Lung (tissue), 11 donors: ENCODE measurements at regions not wholly inside any gene's neighbourhood (a gene's known extent, or its start where the extent isn't known, plus 50 kb on each side); places are given as distances from the start of the nearest gene placed in this dataset.
A peak's percentile ranks its signal among the peaks of the same experiment; 100 is the strongest.

Experiments used
- ATAC-seq: fragments of 200-7000 bp; cut with Tn5 transposase; one replicate; pipeline ENCODE4 v1.9.1; 2020; ENCODE audit warnings: moderate number of reproducible peaks; ENCODE audit not compliant: insufficient read depth, low FRiP score
- DNase-seq, 3 donors: peaks; one replicate each; pipeline ENCODE4 v3.0.0-alpha.2; 2013 to 2017
- H3K27ac ChIP-seq, 2 donors: one replicate each; pipeline ENCODE4 v1.5.1; 2013; ENCODE audit warnings: mild to moderate bottlenecking in 2 of 2, moderate library complexity in 2 of 2, control low read depth in 1 of 2, inconsistent platforms in 1 of 2, low read depth in 1 of 2, low read length in 1 of 2
- H3K27me3 ChIP-seq, 3 donors: one replicate each; pipeline ENCODE4 v1.5.1; 2013; ENCODE audit warnings: low read length in 2 of 3; ENCODE audit not compliant: control insufficient read depth in 3 of 3, insufficient read depth in 3 of 3
- H3K36me3 ChIP-seq, 4 donors: one replicate each; pipeline ENCODE4 v1.5.1; 2013; ENCODE audit warnings: low read length in 4 of 4, mild to moderate bottlenecking in 1 of 4, moderate library complexity in 1 of 4; ENCODE audit not compliant: control insufficient read depth in 4 of 4, insufficient read depth in 4 of 4
- H3K4me1 ChIP-seq, 5 donors: one replicate each; pipeline ENCODE4 v1.5.1; 2013; ENCODE audit warnings: low read length in 5 of 5, mild to moderate bottlenecking in 2 of 5, moderate library complexity in 1 of 5; ENCODE audit not compliant: control insufficient read depth in 5 of 5, insufficient read depth in 5 of 5
- H3K4me3 ChIP-seq: one replicate; pipeline ENCODE4 v1.5.1; 2013; ENCODE audit warnings: mild to moderate bottlenecking, control low read depth, moderate library complexity
- H3K9ac ChIP-seq, 2 donors: one replicate each; pipeline ENCODE4 v1.5.1; 2013; ENCODE audit warnings: low read length in 2 of 2, control low read depth in 1 of 2; ENCODE audit not compliant: insufficient read depth in 1 of 2
- H3K9me3 ChIP-seq, 4 donors: one replicate each; pipeline ENCODE4 v1.5.1; 2013; ENCODE audit warnings: low read length in 3 of 4, mild to moderate bottlenecking in 1 of 4, moderate library complexity in 1 of 4; ENCODE audit not compliant: control insufficient read depth in 4 of 4, insufficient read depth in 3 of 4
- WGBS, 2 donors: extraction: QIAGEN DNeasy Blood & Tissue Kit; methylation state at CpG; one replicate each; pipeline ENCODE4 v1.1.7; 2013; 5-methylcytosine and 5-hydroxymethylcytosine counted together
- TF ChIP-seq, protein P1 (sequence below): IDR thresholded peaks from 2 replicates; pipeline ENCODE4 v1.5.1; 2012; ENCODE audit warnings: mild to moderate bottlenecking; ENCODE audit errors: control extremely low read depth, extremely low read depth
- donor health status: control.
- donor health status: control.
- donor health status: Bipolar disorder and iron deficiency.
- donor health status: healthy.
- donor health status: DM: yes; HTN: yes; CAD: no.

GRCh38 chr9:78548670-78549069 lies 251.7 kb downstream of the PSAT1 start:
- Histone ChIP-seq H3K9me3 (peaks cover 0 to 1% (median 0%) of the 10 kb centered on the region in 4 donors), H3K9ac (no peak overlapping the region), H3K4me3 (no peak overlapping the region), H3K27ac (no peak overlapping the region), H3K27me3 (no peaks in the 10 kb centered on the region), H3K36me3 (no peaks in the 10 kb centered on the region), H3K4me1 (no peaks in the 10 kb centered on the region)
- TF ChIP-seq, protein P1, sequence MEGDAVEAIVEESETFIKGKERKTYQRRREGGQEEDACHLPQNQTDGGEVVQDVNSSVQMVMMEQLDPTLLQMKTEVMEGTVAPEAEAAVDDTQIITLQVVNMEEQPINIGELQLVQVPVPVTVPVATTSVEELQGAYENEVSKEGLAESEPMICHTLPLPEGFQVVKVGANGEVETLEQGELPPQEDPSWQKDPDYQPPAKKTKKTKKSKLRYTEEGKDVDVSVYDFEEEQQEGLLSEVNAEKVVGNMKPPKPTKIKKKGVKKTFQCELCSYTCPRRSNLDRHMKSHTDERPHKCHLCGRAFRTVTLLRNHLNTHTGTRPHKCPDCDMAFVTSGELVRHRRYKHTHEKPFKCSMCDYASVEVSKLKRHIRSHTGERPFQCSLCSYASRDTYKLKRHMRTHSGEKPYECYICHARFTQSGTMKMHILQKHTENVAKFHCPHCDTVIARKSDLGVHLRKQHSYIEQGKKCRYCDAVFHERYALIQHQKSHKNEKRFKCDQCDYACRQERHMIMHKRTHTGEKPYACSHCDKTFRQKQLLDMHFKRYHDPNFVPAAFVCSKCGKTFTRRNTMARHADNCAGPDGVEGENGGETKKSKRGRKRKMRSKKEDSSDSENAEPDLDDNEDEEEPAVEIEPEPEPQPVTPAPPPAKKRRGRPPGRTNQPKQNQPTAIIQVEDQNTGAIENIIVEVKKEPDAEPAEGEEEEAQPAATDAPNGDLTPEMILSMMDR: no peak
- DNase-seq (no peak), ATAC-seq (no peak)
- WGBS, 2 donors: 36 to 54% methylated on average over 3 of the region's 3 CpGs

- Histone ChIP-seq H3K4me1 (no peaks in the 10 kb centered on the region), H3K36me3 (no peaks in the 10 kb centered on the region), H3K9me3 (peaks cover 0 to 1% (median 0%) of the 10 kb centered on the region in 4 donors), H3K9ac (no peak overlapping the region), H3K27me3 (no peaks in the 10 kb centered on the region), H3K4me3 (no peak overlapping the region), H3K27ac (no peak overlapping the region)
- 63 to 82% methylated on average over 3 of the region's 3 CpGs for WGBS, 2 donors
- DNase-seq (no peak), ATAC-seq (no peak)
- TF ChIP-seq, protein P1: no peak
Observed at GRCh38 chr9:78549711-78550110, 252.8 kb downstream of the PSAT1 start.

DNA sequence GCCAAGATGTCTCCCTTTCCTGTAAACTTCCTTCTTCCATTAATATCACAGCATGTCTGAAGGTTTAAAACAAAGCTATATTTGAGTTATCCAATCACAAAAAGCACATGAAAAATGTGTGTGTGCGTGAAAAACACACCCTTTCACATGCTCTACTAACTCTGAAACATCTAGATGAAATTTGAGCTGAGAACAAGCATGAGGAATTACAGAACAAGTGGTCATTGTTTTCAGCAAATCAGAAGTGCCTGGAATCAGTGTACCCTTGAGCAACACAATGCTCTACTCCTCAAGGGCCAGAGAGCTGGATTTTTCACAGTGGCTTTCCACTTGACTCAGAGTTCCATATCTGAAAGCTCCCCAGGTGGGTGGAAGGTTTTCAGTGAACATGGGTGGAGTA lies 255.9 kb downstream of the PSAT1 start:
- Histone ChIP-seq H3K36me3 (no peaks in the 10 kb centered on the region), H3K9me3 (peaks cover 0 to 1% (median 0%) of the 10 kb centered on the region in 4 donors), H3K4me3 (no peak overlapping the region), H3K4me1 (no peaks in the 10 kb centered on the region), H3K27me3 (no peaks in the 10 kb centered on the region), H3K9ac (no peak overlapping the region), H3K27ac (no peak overlapping the region)
- 0 to 29% methylated on average over 1 of the region's 1 CpG for WGBS, 2 donors
- TF ChIP-seq, protein P1: no peak
- ATAC-seq (no peak), DNase-seq (peak; percentile 16 to 23 (median 22))

GRCh38 chr9:78557540-78557939 lies 260.6 kb downstream of the PSAT1 start:
- no peaks in the 10 kb centered on the region for H3K36me3 ChIP-seq
- WGBS, 2 donors: 72 to 82% methylated on average over 5 of the region's 5 CpGs
- no peak for DNase-seq
- H3K9me3 ChIP-seq: no peaks in the 10 kb centered on the region
- no peak overlapping the region for H3K9ac ChIP-seq
- no peaks in the 10 kb centered on the region for H3K4me1 ChIP-seq
- H3K27ac ChIP-seq: no peak overlapping the region
- TF ChIP-seq, protein P1: no peak
- no peak overlapping the region for H3K4me3 ChIP-seq
- no peak for ATAC-seq
- no peaks in the 10 kb centered on the region for H3K27me3 ChIP-seq
